HG03342 (cell line): ENCODE measurements at regions not wholly inside any gene's neighbourhood (a gene's known extent, or its start where the extent isn't known, plus 50 kb on each side); places are given as distances from the start of the nearest gene placed in this dataset.
"Not testable (repeated sequence)": the region's sequence is repeated elsewhere in the genome, so short reads cannot be mapped to it uniquely, and the experiment has no call there.

Experiments
- ATAC-seq: cut with Tn5 transposase; IDR thresholded peaks from one replicate; pipeline ENCODE4 v1.9.1; 2021; ENCODE audit warnings: mild to moderate bottlenecking, moderate library complexity; ENCODE audit not compliant: unreplicated experiment

GRCh38 chr7:26958834-26959233, 94.4 kb upstream of the SKAP2 start:
- ATAC-seq, result no peak

GRCh38 chr7:26955516-26955915, 91.1 kb upstream of the SKAP2 start:
- no peak for ATAC-seq

GRCh38 chr7:26954951-26955350, 90.6 kb upstream of the SKAP2 start:
- no peak for ATAC-seq

GRCh38 chr7:26951407-26951950, 87.1 kb upstream of the SKAP2 start:
- ATAC-seq, result no peak

- no peak for ATAC-seq
Observed at GRCh38 chr7:26950889-26951288, 86.5 kb upstream of the SKAP2 start.

GRCh38 chr7:26949319-26949718, 84.9 kb upstream of the SKAP2 start:
- ATAC-seq, result no peak

GRCh38 chr7:26948617-26949118, 84.3 kb upstream of the SKAP2 start:
- no peak for ATAC-seq

GRCh38 chr7:26944501-26945358, 80.3 kb upstream of the SKAP2 start:
- ATAC-seq, result no peak

GRCh38 chr7:26937939-26938623, 73.7 kb upstream of the SKAP2 start:
- ATAC-seq, result peak; percentile 67

- ATAC-seq, result no peak
Observed at GRCh38 chr7:26937306-26937705, 72.9 kb upstream of the SKAP2 start.

GRCh38 chr7:26932616-26933015, 68.2 kb upstream of the SKAP2 start:
- ATAC-seq, result not testable (repeated sequence)

- no peak for ATAC-seq
Observed at GRCh38 chr7:26930845-26931244, 66.5 kb upstream of the SKAP2 start.

- ATAC-seq, result no peak
Observed at GRCh38 chr7:26930201-26930600, 65.8 kb upstream of the SKAP2 start.

- ATAC-seq, result no peak
Observed at GRCh38 chr7:26928703-26929347, 64.4 kb upstream of the SKAP2 start.

GRCh38 chr7:26925768-26926167, 61.4 kb upstream of the SKAP2 start:
- no peak for ATAC-seq

GRCh38 chr7:26924149-26924767, 59.9 kb upstream of the SKAP2 start:
- ATAC-seq, result no peak

- no peak for ATAC-seq
Observed at GRCh38 chr7:26919906-26920493, 55.6 kb upstream of the SKAP2 start.

- no peak for ATAC-seq
Observed at GRCh38 chr7:26918241-26918640, 53.9 kb upstream of the SKAP2 start.

- no peak for ATAC-seq
Observed at GRCh38 chr7:26916779-26917320, 52.5 kb upstream of the SKAP2 start.

- no peak for ATAC-seq
Observed at GRCh38 chr7:26916336-26916735, 51.9 kb upstream of the SKAP2 start.
